Nephron progenitor cell (in vitro differentiated cells): ENCODE measurements at regions not wholly inside any gene's neighbourhood (a gene's known extent, or its start where the extent isn't known, plus 50 kb on each side); places are given as distances from the start of the nearest gene placed in this dataset.

ENCODE experiments used
- DNase-seq: peaks from one replicate; pipeline ENCODE4 v3.0.0; 2021
- H3K27ac Mint-ChIP-seq: 2 replicates; pipeline ENCODE4 v1.8.0; 2021; ENCODE audit warnings: mild to moderate bottlenecking, moderate library complexity, mixed read lengths
- H3K27me3 Mint-ChIP-seq: 2 replicates; pipeline ENCODE4 v1.8.0; 2021; ENCODE audit warnings: mild to moderate bottlenecking, low read depth, mixed read lengths; ENCODE audit not compliant: poor library complexity
- H3K36me3 Mint-ChIP-seq: 2 replicates; pipeline ENCODE4 v1.8.0; 2021; ENCODE audit warnings: low read depth, mixed read lengths
- H3K4me1 Mint-ChIP-seq: 2 replicates; pipeline ENCODE4 v1.8.0; 2021; ENCODE audit warnings: mixed read lengths
- H3K4me3 Mint-ChIP-seq: 2 replicates; pipeline ENCODE4 v1.8.0; 2021; ENCODE audit warnings: mild to moderate bottlenecking, moderate library complexity, mixed read lengths
- H3K9me3 Mint-ChIP-seq: 2 replicates; pipeline ENCODE4 v1.8.0; 2021; ENCODE audit warnings: mild to moderate bottlenecking, moderate library complexity, mixed read lengths
- CTCF ChIP-seq: fragments of 200-600 bp; sonication (generic); IDR thresholded peaks from 2 replicates; pipeline ENCODE4 v1.5.0; 2021; ENCODE audit warnings: antibody characterized with exemption

GRCh38 chr6:98777762-98778161 is 56.6 kb upstream of the POU3F2 start:
- Mint-ChIP-seq H3K27me3 (no peaks in the 10 kb centered on the region), H3K9me3 (no peaks in the 10 kb centered on the region), H3K27ac (no peak overlapping the region), H3K36me3 (no peaks in the 10 kb centered on the region), H3K4me3 (no peak overlapping the region), H3K4me1 (peaks cover 4% of the 10 kb centered on the region)
- no peak for TF ChIP-seq CTCF
- no peak for DNase-seq

DNA sequence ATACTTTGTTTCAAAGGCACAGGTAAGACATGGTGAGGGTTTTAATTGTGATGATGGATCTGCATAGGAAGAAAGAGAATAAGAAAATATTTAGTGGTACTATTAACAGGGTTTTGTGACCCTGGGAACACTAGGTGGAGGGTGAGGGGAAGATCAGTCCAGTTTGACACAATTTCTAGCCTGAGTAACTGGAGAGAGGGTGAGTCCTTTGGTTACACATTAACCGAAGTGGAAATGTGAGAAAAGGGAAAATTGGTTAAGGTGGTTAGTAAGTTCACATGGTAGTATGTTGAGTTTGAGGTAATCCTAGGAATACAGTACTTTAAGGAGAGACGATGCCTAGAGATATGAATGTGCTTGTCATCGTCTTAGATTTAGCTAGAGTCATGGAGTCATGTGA is 54.8 kb upstream of the POU3F2 start:
- Mint-ChIP-seq H3K36me3 (no peaks in the 10 kb centered on the region), H3K27me3 (no peaks in the 10 kb centered on the region), H3K9me3 (no peaks in the 10 kb centered on the region), H3K4me1 (peaks cover 4% of the 10 kb centered on the region), H3K4me3 (no peak overlapping the region), H3K27ac (no peak overlapping the region)
- no peak for DNase-seq
- no peak for TF ChIP-seq CTCF

DNA sequence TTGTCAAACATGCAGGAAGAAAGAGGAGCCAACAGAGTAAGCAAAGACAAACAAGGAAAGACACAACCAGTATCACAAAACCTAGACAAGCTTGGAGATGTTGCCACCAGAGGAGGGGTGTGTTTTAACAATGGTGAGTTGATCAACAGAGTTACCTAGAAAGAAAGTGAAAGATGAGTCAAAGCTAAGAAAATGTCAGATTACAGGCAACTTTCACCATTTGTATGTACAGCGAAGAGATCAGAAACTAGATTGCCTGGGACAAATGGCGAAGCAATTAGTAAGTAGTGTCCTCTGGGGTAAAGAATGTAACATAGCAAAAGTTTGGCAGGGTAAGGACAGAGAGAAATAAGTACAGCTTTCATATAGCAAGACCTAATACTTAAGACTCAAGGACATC is 51.6 kb upstream of the POU3F2 start:
- H3K9me3 Mint-ChIP-seq, result no peaks in the 10 kb centered on the region
- peaks cover 10% of the 10 kb centered on the region for H3K4me1 Mint-ChIP-seq
- no peak overlapping the region for H3K27ac Mint-ChIP-seq
- H3K4me3 Mint-ChIP-seq, result no peak overlapping the region
- peaks cover 11% of the 10 kb centered on the region for H3K27me3 Mint-ChIP-seq
- no peak for DNase-seq
- no peak for TF ChIP-seq CTCF
- H3K36me3 Mint-ChIP-seq, result no peaks in the 10 kb centered on the region

DNA sequence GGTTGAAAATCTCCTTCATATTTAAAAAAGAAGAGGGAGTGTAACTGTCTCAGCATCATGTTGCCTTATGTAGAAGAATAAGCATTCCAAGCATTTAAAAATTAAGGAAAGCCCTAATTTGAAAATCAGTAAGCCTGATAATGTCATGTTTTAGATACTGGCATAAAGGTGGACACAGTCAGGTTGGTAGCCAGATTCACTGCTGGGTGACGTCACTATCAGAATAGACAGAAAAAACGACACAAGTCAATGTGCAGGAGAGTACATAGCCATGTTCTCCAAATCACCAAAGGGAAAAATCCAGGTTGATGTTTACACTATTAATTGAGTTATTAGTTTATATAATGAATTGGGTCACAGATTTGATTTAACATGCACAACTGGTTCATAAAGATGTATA is 50.8 kb upstream of the POU3F2 start:
- H3K9me3 Mint-ChIP-seq, result no peaks in the 10 kb centered on the region
- no peak overlapping the region for H3K4me3 Mint-ChIP-seq
- no peak overlapping the region for H3K27ac Mint-ChIP-seq
- no peak for DNase-seq
- H3K4me1 Mint-ChIP-seq, result peaks cover 10% of the 10 kb centered on the region
- TF ChIP-seq CTCF, result no peak
- H3K36me3 Mint-ChIP-seq, result no peaks in the 10 kb centered on the region
- H3K27me3 Mint-ChIP-seq, result peaks cover 11% of the 10 kb centered on the region
